ENCODE measurements at regions not wholly inside any gene's neighbourhood (a gene's known extent, or its start where the extent isn't known, plus 50 kb on each side); places are given as distances from the start of the nearest gene placed in this dataset.

- H3K27me3 ChIP-seq (replicated peaks; ENCODE audit: control insufficient read depth, insufficient read depth, low read length), result no peaks in the 10 kb centered on the region; the same call in 1 of the 2 replicates
- H3K36me3 ChIP-seq (ENCODE audit: control insufficient read depth, insufficient read depth, low read length), result no peaks in the 10 kb centered on the region
- H3K4me3 ChIP-seq (replicated peaks; ENCODE audit: low read depth, low read length), result no peak overlapping the region
- TF ChIP-seq CTCF (IDR thresholded peaks at IDR 0.05; ENCODE audit: insufficient read depth, low read length, poor library complexity, severe bottlenecking), result no peak
- DNase-seq (ENCODE audit: extremely low read depth, insufficient read length), result no peak
Measured at GRCh38 chr9:84589542-84589941, 80.0 kb upstream of the NTRK2 start.

- no peak for DNase-seq (ENCODE audit: extremely low read depth, insufficient read length)
- no peak for TF ChIP-seq CTCF (IDR thresholded peaks at IDR 0.05; ENCODE audit: insufficient read depth, low read length, poor library complexity, severe bottlenecking)
- Histone ChIP-seq H3K36me3 (ENCODE audit: control insufficient read depth, insufficient read depth, low read length) (no peaks in the 10 kb centered on the region), H3K4me3 (replicated peaks; ENCODE audit: low read depth, low read length) (no peak overlapping the region), H3K27me3 (replicated peaks; ENCODE audit: control insufficient read depth, insufficient read depth, low read length) (no peaks in the 10 kb centered on the region; the same call in 1 of the 2 replicates)
Measured at GRCh38 chr9:84590706-84591105, 78.8 kb upstream of the NTRK2 start.

- no peaks in the 10 kb centered on the region for H3K27me3 ChIP-seq (replicated peaks; ENCODE audit: control insufficient read depth, insufficient read depth, low read length)
- DNase-seq (ENCODE audit: extremely low read depth, insufficient read length), result no peak
- H3K36me3 ChIP-seq (ENCODE audit: control insufficient read depth, insufficient read depth, low read length), result no peaks in the 10 kb centered on the region
- no peak for TF ChIP-seq CTCF (IDR thresholded peaks at IDR 0.05; ENCODE audit: insufficient read depth, low read length, poor library complexity, severe bottlenecking)
- no peak overlapping the region for H3K4me3 ChIP-seq (replicated peaks; ENCODE audit: low read depth, low read length)
Measured at GRCh38 chr9:84592918-84593317, 76.6 kb upstream of the NTRK2 start.

- no peak overlapping the region for H3K4me3 ChIP-seq (replicated peaks; ENCODE audit: low read depth, low read length)
- TF ChIP-seq CTCF (IDR thresholded peaks at IDR 0.05; ENCODE audit: insufficient read depth, low read length, poor library complexity, severe bottlenecking), result no peak
- no peaks in the 10 kb centered on the region for H3K27me3 ChIP-seq (replicated peaks; ENCODE audit: control insufficient read depth, insufficient read depth, low read length)
- no peaks in the 10 kb centered on the region for H3K36me3 ChIP-seq (ENCODE audit: control insufficient read depth, insufficient read depth, low read length)
- no peak for DNase-seq (ENCODE audit: extremely low read depth, insufficient read length)
Measured at GRCh38 chr9:84593352-84593751, 76.2 kb upstream of the NTRK2 start.

GRCh38 chr9:84597131-84597530 lies 72.4 kb upstream of the NTRK2 start:
- peak; percentile 2 for DNase-seq (ENCODE audit: extremely low read depth, insufficient read length)
- Histone ChIP-seq H3K36me3 (ENCODE audit: control insufficient read depth, insufficient read depth, low read length) (no peaks in the 10 kb centered on the region), H3K27me3 (replicated peaks; ENCODE audit: control insufficient read depth, insufficient read depth, low read length) (no peaks in the 10 kb centered on the region), H3K4me3 (replicated peaks; ENCODE audit: low read depth, low read length) (no peak overlapping the region)
- TF ChIP-seq CTCF (IDR thresholded peaks at IDR 0.05; ENCODE audit: insufficient read depth, low read length, poor library complexity, severe bottlenecking), result no peak

- Histone ChIP-seq H3K36me3 (ENCODE audit: control insufficient read depth, insufficient read depth, low read length) (no peaks in the 10 kb centered on the region), H3K4me3 (replicated peaks; ENCODE audit: low read depth, low read length) (no peak overlapping the region), H3K27me3 (replicated peaks; ENCODE audit: control insufficient read depth, insufficient read depth, low read length) (no peaks in the 10 kb centered on the region)
- TF ChIP-seq CTCF (IDR thresholded peaks at IDR 0.05; ENCODE audit: insufficient read depth, low read length, poor library complexity, severe bottlenecking), result no peak
- DNase-seq (ENCODE audit: extremely low read depth, insufficient read length), result no peak
Measured at GRCh38 chr9:84598921-84599636, 70.5 kb upstream of the NTRK2 start.

All from GM06990 (cell line).